ENCODE measurements at regions not wholly inside any gene's neighbourhood (a gene's known extent, or its start where the extent isn't known, plus 50 kb on each side); places are given as distances from the start of the nearest gene placed in this dataset.
"Not testable (repeated sequence)": the region's sequence is repeated elsewhere in the genome, so short reads cannot be mapped to it uniquely, and the experiment has no call there.

DNA sequence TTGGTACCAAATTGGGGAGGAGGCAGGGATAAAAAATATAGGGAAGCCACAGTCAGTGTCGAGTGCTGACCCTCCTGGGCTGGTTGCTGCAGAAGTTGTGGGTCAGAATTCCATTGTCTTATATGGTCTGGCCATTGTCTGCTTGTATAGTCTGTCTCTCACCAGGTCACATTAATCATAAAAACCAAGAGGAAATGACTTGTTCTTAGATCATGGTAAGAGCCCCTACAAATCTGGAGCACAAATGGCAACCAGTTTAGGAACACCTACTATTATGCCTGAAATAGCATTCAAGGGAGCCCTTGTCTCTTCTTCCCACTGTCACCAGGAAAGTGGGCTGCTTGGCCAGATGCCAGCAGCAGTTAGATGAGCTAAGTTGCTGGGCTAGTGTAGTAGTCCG is 119.7 kb upstream of the RMP24 start:
- ChIA-PET POLR2A (no interaction called here), CTCF (no interaction called here)
- Histone ChIP-seq H3K4me3 (ENCODE audit: control insufficient read depth in 1 of 7, extremely low read depth in 1 of 7, insufficient read depth in 4 of 7, low read depth in 2 of 7, low read length in 6 of 7) (no peak overlapping the region), H3K9me3 (ENCODE audit: control extremely low read depth in 1 of 5, control insufficient read depth in 4 of 5, insufficient read depth in 2 of 5, low read depth in 1 of 5, low read length in 4 of 5) (no peaks in the 10 kb centered on the region), H3K27me3 (replicated peaks in 2 of 5; ENCODE audit: control insufficient read depth in 4 of 5, insufficient read depth in 5 of 5, low read length in 4 of 5) (no peaks in the 10 kb centered on the region), H3K4me1 (ENCODE audit: control extremely low read depth in 1 of 4, control insufficient read depth in 4 of 4, insufficient read depth in 4 of 4, low read length in 3 of 4) (no peaks in the 10 kb centered on the region), H3K27ac (ENCODE audit: insufficient read depth in 1 of 2, low read depth in 1 of 2, low read length in 2 of 2, poor library complexity in 1 of 2, severe bottlenecking in 2 of 2) (no peak overlapping the region), H3K36me3 (ENCODE audit: control insufficient read depth in 4 of 4, insufficient read depth in 4 of 4, low read length in 3 of 4) (no peaks in the 10 kb centered on the region)
- no peak for DNase-seq
- WGBS (ENCODE audit: insufficient coverage) = 86% methylated on average over 1 of the region's 2 CpGs

DNA sequence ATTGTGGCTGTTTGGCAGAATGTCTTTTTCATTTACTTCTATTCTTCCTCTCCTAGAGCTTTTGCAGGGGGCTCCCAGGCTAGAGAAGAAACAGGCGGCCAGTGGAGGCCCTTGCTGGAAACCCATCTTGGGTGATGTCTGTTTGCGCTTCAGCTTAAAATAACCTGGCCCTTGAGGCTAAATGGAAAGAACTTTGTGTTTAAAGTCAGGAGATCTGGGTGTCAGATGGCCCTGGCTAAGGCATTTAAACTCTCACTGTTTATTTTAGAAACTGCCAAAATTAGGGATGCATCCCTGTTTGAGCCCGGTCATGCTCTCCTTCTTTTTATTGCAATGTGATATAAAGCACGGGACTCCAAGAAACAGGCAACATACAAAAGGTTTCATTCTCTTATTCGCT is 118.4 kb upstream of the RMP24 start:
- H3K27ac ChIP-seq (ENCODE audit: insufficient read depth in 1 of 2, low read depth in 1 of 2, low read length in 2 of 2, poor library complexity in 1 of 2, severe bottlenecking in 2 of 2) = no peak overlapping the region
- CTCF ChIA-PET = no interaction called here
- H3K4me3 ChIP-seq (ENCODE audit: control insufficient read depth in 1 of 7, extremely low read depth in 1 of 7, insufficient read depth in 4 of 7, low read depth in 2 of 7, low read length in 6 of 7) = no peak overlapping the region
- 90% methylated on average over 5 of the region's 5 CpGs for WGBS (ENCODE audit: insufficient coverage)
- H3K9me3 ChIP-seq (ENCODE audit: control extremely low read depth in 1 of 5, control insufficient read depth in 4 of 5, insufficient read depth in 2 of 5, low read depth in 1 of 5, low read length in 4 of 5) = no peaks in the 10 kb centered on the region
- no peak for DNase-seq
- no peaks in the 10 kb centered on the region for H3K4me1 ChIP-seq (ENCODE audit: control extremely low read depth in 1 of 4, control insufficient read depth in 4 of 4, insufficient read depth in 4 of 4, low read length in 3 of 4)
- POLR2A ChIA-PET = no interaction called here
- H3K36me3 ChIP-seq (ENCODE audit: control insufficient read depth in 4 of 4, insufficient read depth in 4 of 4, low read length in 3 of 4) = no peaks in the 10 kb centered on the region
- H3K27me3 ChIP-seq (replicated peaks in 2 of 5; ENCODE audit: control insufficient read depth in 4 of 5, insufficient read depth in 5 of 5, low read length in 4 of 5) = no peaks in the 10 kb centered on the region

GRCh38 chr18:35856178-35856577 is 116.3 kb upstream of the RMP24 start:
- no peak overlapping the region for H3K4me3 ChIP-seq (ENCODE audit: control insufficient read depth in 1 of 7, extremely low read depth in 1 of 7, insufficient read depth in 4 of 7, low read depth in 2 of 7, low read length in 6 of 7)
- no peaks in the 10 kb centered on the region for H3K27me3 ChIP-seq (replicated peaks in 2 of 5; ENCODE audit: control insufficient read depth in 4 of 5, insufficient read depth in 5 of 5, low read length in 4 of 5)
- no peaks in the 10 kb centered on the region for H3K9me3 ChIP-seq (ENCODE audit: control extremely low read depth in 1 of 5, control insufficient read depth in 4 of 5, insufficient read depth in 2 of 5, low read depth in 1 of 5, low read length in 4 of 5)
- WGBS (ENCODE audit: insufficient coverage) = 100% methylated on average over 3 of the region's 3 CpGs
- no peak for DNase-seq
- ChIA-PET POLR2A (no interaction called here), CTCF (no interaction called here)
- H3K4me1 ChIP-seq (ENCODE audit: control extremely low read depth in 1 of 4, control insufficient read depth in 4 of 4, insufficient read depth in 4 of 4, low read length in 3 of 4) = no peaks in the 10 kb centered on the region
- no peak overlapping the region for H3K27ac ChIP-seq (ENCODE audit: insufficient read depth in 1 of 2, low read depth in 1 of 2, low read length in 2 of 2, poor library complexity in 1 of 2, severe bottlenecking in 2 of 2)
- no peaks in the 10 kb centered on the region for H3K36me3 ChIP-seq (ENCODE audit: control insufficient read depth in 4 of 4, insufficient read depth in 4 of 4, low read length in 3 of 4)

DNA sequence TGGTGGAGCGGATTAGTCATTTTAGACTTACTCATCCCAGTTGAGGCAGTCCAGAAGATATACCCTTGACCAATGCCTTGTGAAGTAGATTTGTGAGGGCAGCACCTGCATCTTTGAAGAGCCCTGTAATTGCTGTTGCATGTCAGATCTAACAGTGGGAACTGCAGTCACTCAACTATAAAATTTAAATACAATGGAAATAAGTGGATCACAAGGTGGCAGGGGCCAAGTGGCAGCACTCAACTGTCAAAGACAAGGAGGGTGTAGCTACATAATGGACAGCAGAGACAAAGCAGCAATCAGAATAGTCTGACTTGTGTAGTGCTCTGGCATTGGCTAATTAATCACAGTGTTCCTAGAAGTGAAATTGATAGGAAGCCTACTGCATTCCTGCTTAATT is 115.8 kb upstream of the RMP24 start:
- H3K9me3 ChIP-seq (ENCODE audit: control extremely low read depth in 1 of 5, control insufficient read depth in 4 of 5, insufficient read depth in 2 of 5, low read depth in 1 of 5, low read length in 4 of 5); H3K36me3 ChIP-seq (ENCODE audit: control insufficient read depth in 4 of 4, insufficient read depth in 4 of 4, low read length in 3 of 4); H3K27me3 ChIP-seq (replicated peaks in 2 of 5; ENCODE audit: control insufficient read depth in 4 of 5, insufficient read depth in 5 of 5, low read length in 4 of 5); H3K27ac ChIP-seq (ENCODE audit: insufficient read depth in 1 of 2, low read depth in 1 of 2, low read length in 2 of 2, poor library complexity in 1 of 2, severe bottlenecking in 2 of 2); H3K4me1 ChIP-seq (ENCODE audit: control extremely low read depth in 1 of 4, control insufficient read depth in 4 of 4, insufficient read depth in 4 of 4, low read length in 3 of 4); CTCF ChIA-PET; DNase-seq; H3K4me3 ChIP-seq (ENCODE audit: control insufficient read depth in 1 of 7, extremely low read depth in 1 of 7, insufficient read depth in 4 of 7, low read depth in 2 of 7, low read length in 6 of 7); POLR2A ChIA-PET: not testable (repeated sequence)
- WGBS (ENCODE audit: insufficient coverage) = 100% methylated on average over 1 of the region's 1 CpG

DNA sequence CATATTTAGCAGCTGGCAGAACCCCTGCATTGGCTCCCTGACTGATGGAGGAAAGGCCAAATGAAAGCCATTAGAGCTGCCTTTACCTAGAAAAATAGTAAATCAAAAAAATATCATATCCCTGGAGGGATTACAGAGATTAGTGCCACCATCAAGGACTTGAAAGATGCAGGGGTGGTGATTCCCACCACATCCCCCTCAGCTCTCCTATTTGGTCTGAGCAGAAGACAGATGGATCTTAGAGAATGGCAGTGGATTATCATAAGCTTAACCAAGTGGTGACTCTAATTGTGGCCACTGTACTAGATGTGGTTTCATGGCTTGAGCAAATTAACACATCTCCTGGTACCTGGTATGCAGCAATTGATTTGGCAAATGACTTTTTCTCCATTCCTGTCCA is 114.9 kb upstream of the RMP24 start:
- CTCF ChIA-PET; H3K27ac ChIP-seq (ENCODE audit: insufficient read depth in 1 of 2, low read depth in 1 of 2, low read length in 2 of 2, poor library complexity in 1 of 2, severe bottlenecking in 2 of 2); H3K27me3 ChIP-seq (replicated peaks in 2 of 5; ENCODE audit: control insufficient read depth in 4 of 5, insufficient read depth in 5 of 5, low read length in 4 of 5); H3K9me3 ChIP-seq (ENCODE audit: control extremely low read depth in 1 of 5, control insufficient read depth in 4 of 5, insufficient read depth in 2 of 5, low read depth in 1 of 5, low read length in 4 of 5); POLR2A ChIA-PET; H3K4me1 ChIP-seq (ENCODE audit: control extremely low read depth in 1 of 4, control insufficient read depth in 4 of 4, insufficient read depth in 4 of 4, low read length in 3 of 4); H3K36me3 ChIP-seq (ENCODE audit: control insufficient read depth in 4 of 4, insufficient read depth in 4 of 4, low read length in 3 of 4); DNase-seq; H3K4me3 ChIP-seq (ENCODE audit: control insufficient read depth in 1 of 7, extremely low read depth in 1 of 7, insufficient read depth in 4 of 7, low read depth in 2 of 7, low read length in 6 of 7): not testable (repeated sequence)

- ChIA-PET CTCF (interaction anchor here (1.3 kb wide), 1 partner anchor 32 kb away, joined by 3 read pairs; no protein-coding TSS in a partner anchor), POLR2A (no interaction called here)
- peak in 1 of 3 donors; percentile 3 for DNase-seq
- H3K36me3 ChIP-seq (ENCODE audit: control insufficient read depth in 4 of 4, insufficient read depth in 4 of 4, low read length in 3 of 4) = no peaks in the 10 kb centered on the region
- no peak overlapping the region for H3K4me3 ChIP-seq (ENCODE audit: control insufficient read depth in 1 of 7, extremely low read depth in 1 of 7, insufficient read depth in 4 of 7, low read depth in 2 of 7, low read length in 6 of 7)
- H3K9me3 ChIP-seq (ENCODE audit: control extremely low read depth in 1 of 5, control insufficient read depth in 4 of 5, insufficient read depth in 2 of 5, low read depth in 1 of 5, low read length in 4 of 5) = no peaks in the 10 kb centered on the region
- no peaks in the 10 kb centered on the region for H3K4me1 ChIP-seq (ENCODE audit: control extremely low read depth in 1 of 4, control insufficient read depth in 4 of 4, insufficient read depth in 4 of 4, low read length in 3 of 4)
- no peaks in the 10 kb centered on the region for H3K27me3 ChIP-seq (replicated peaks in 2 of 5; ENCODE audit: control insufficient read depth in 4 of 5, insufficient read depth in 5 of 5, low read length in 4 of 5)
- no peak overlapping the region for H3K27ac ChIP-seq (ENCODE audit: insufficient read depth in 1 of 2, low read depth in 1 of 2, low read length in 2 of 2, poor library complexity in 1 of 2, severe bottlenecking in 2 of 2)
- WGBS (ENCODE audit: insufficient coverage) = 88% methylated on average over 2 of the region's 5 CpGs
Observed at GRCh38 chr18:35861367-35862118, 110.9 kb upstream of the RMP24 start.

DNA sequence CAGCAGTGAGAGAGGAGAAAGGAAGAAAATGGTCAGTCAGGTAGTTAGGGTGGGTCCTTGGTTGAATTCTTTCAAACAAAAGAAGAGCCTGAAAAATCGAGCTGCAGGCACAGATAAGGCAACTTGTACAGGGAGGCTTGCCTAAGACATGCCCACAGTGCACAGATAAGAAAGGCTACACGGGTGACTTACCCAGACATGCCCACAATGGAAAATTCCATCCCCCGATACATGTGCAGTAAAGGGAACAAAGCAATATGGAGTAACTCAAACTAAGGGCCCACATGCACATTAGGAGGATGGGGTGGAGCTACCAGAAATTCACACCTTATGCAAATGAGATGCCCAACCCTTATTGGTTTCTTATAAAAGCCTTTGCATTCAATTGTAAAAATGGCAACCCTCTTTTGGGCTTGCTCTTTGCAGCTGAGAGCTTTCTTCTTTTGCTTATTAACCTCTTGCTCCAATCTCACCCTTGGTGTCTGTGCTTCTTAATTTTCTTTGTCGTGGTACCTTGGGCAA is 110.3 kb upstream of the RMP24 start:
- CTCF ChIA-PET = interaction anchor here (0.6 to 1.3 kb wide), 2 partner anchors 31 to 312 kb away, joined by 3 to 5 read pairs; no protein-coding TSS in a partner anchor

More for the DNA sequence above, 110.3 kb upstream of the RMP24 start:
- POLR2A ChIA-PET = no interaction called here
- no peaks in the 10 kb centered on the region for H3K9me3 ChIP-seq (ENCODE audit: control extremely low read depth in 1 of 5, control insufficient read depth in 4 of 5, insufficient read depth in 2 of 5, low read depth in 1 of 5, low read length in 4 of 5)
- H3K36me3 ChIP-seq (ENCODE audit: control insufficient read depth in 4 of 4, insufficient read depth in 4 of 4, low read length in 3 of 4) = no peaks in the 10 kb centered on the region
- WGBS (ENCODE audit: insufficient coverage) = 55% methylated on average over 1 of the region's 4 CpGs
- H3K4me1 ChIP-seq (ENCODE audit: control extremely low read depth in 1 of 4, control insufficient read depth in 4 of 4, insufficient read depth in 4 of 4, low read length in 3 of 4) = no peaks in the 10 kb centered on the region
- DNase-seq = peak; percentile 6 to 62 (median 37)
- no peak overlapping the region for H3K4me3 ChIP-seq (ENCODE audit: control insufficient read depth in 1 of 7, extremely low read depth in 1 of 7, insufficient read depth in 4 of 7, low read depth in 2 of 7, low read length in 6 of 7)
- no peak overlapping the region for H3K27ac ChIP-seq (ENCODE audit: insufficient read depth in 1 of 2, low read depth in 1 of 2, low read length in 2 of 2, poor library complexity in 1 of 2, severe bottlenecking in 2 of 2)
- H3K27me3 ChIP-seq (replicated peaks in 2 of 5; ENCODE audit: control insufficient read depth in 4 of 5, insufficient read depth in 5 of 5, low read length in 4 of 5) = no peaks in the 10 kb centered on the region

Measured in common myeloid progenitor, CD34-positive (primary cell).